SU-DHL-6 (cell line): ENCODE measurements at regions not wholly inside any gene's neighbourhood (a gene's known extent, or its start where the extent isn't known, plus 50 kb on each side); places are given as distances from the start of the nearest gene placed in this dataset.

Source experiments
- EZH2phosphoT487 ChIP-seq: fragments of 200-600 bp; sonication (generic), shearing (Covaris generic); conservative IDR thresholded peaks from 2 replicates; pipeline ENCODE4 v1.6.1; 2018; ENCODE audit warnings: mild to moderate bottlenecking, antibody characterized with exemption, low read length, moderate library complexity, mixed read lengths
- TF ChIP-seq, protein P1 (sequence below): fragments of 200-600 bp; sonication (generic); IDR thresholded peaks from one replicate; pipeline ENCODE4 v1.5.1; 2017; ENCODE audit warnings: antibody characterized with exemption, mild to moderate bottlenecking, low read length, moderate library complexity; ENCODE audit not compliant: insufficient read depth, poor library complexity, severe bottlenecking

GRCh38 chr5:61943713-61944112 lies 362.3 kb upstream of the KIF2A start:
- TF ChIP-seq, protein P1, sequence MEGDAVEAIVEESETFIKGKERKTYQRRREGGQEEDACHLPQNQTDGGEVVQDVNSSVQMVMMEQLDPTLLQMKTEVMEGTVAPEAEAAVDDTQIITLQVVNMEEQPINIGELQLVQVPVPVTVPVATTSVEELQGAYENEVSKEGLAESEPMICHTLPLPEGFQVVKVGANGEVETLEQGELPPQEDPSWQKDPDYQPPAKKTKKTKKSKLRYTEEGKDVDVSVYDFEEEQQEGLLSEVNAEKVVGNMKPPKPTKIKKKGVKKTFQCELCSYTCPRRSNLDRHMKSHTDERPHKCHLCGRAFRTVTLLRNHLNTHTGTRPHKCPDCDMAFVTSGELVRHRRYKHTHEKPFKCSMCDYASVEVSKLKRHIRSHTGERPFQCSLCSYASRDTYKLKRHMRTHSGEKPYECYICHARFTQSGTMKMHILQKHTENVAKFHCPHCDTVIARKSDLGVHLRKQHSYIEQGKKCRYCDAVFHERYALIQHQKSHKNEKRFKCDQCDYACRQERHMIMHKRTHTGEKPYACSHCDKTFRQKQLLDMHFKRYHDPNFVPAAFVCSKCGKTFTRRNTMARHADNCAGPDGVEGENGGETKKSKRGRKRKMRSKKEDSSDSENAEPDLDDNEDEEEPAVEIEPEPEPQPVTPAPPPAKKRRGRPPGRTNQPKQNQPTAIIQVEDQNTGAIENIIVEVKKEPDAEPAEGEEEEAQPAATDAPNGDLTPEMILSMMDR: no peak
- TF ChIP-seq EZH2phosphoT487: no peak
